ENCODE measurements at regions not wholly inside any gene's neighbourhood (a gene's known extent, or its start where the extent isn't known, plus 50 kb on each side); places are given as distances from the start of the nearest gene placed in this dataset.

- DNase-seq (ENCODE audit: low read depth, low spot score), result no peak
Observed at GRCh38 chr6:128672023-128672422, 151.6 kb upstream of the PTPRK start.

- DNase-seq (ENCODE audit: low read depth, low spot score), result no peak
Observed at GRCh38 chr6:128667339-128667858, 147.0 kb upstream of the PTPRK start.

- DNase-seq (ENCODE audit: low read depth, low spot score), result no peak
Observed at GRCh38 chr6:128666405-128666804, 146.0 kb upstream of the PTPRK start.

- DNase-seq (ENCODE audit: low read depth, low spot score), result no peak
Observed at GRCh38 chr6:128663238-128663637, 142.8 kb upstream of the PTPRK start.

GRCh38 chr6:128659878-128660622 is 139.7 kb upstream of the PTPRK start:
- no peak for DNase-seq (ENCODE audit: low read depth, low spot score)

GRCh38 chr6:128659276-128659675 is 138.9 kb upstream of the PTPRK start:
- DNase-seq (ENCODE audit: low read depth, low spot score), result no peak

- peak; percentile 1 for DNase-seq (ENCODE audit: low read depth, low spot score)
Observed at GRCh38 chr6:128657181-128657580, 136.8 kb upstream of the PTPRK start.

- DNase-seq (ENCODE audit: low read depth, low spot score), result peak; percentile 87
Observed at GRCh38 chr6:128655978-128656498, 135.6 kb upstream of the PTPRK start.

GRCh38 chr6:128648022-128648598 is 127.7 kb upstream of the PTPRK start:
- no peak for DNase-seq (ENCODE audit: low read depth, low spot score)

GRCh38 chr6:128642132-128642531 is 121.7 kb upstream of the PTPRK start:
- no peak for DNase-seq (ENCODE audit: low read depth, low spot score)

- no peak for DNase-seq (ENCODE audit: low read depth, low spot score)
Observed at GRCh38 chr6:128641703-128642102, 121.3 kb upstream of the PTPRK start.

- no peak for DNase-seq (ENCODE audit: low read depth, low spot score)
Observed at GRCh38 chr6:128638817-128639216, 118.4 kb upstream of the PTPRK start.

- DNase-seq (ENCODE audit: low read depth, low spot score), result no peak
Observed at GRCh38 chr6:128635219-128635618, 114.8 kb upstream of the PTPRK start.

- DNase-seq (ENCODE audit: low read depth, low spot score), result no peak
Observed at GRCh38 chr6:128632131-128632530, 111.7 kb upstream of the PTPRK start.

GRCh38 chr6:128631031-128631430 is 110.6 kb upstream of the PTPRK start:
- no peak for DNase-seq (ENCODE audit: low read depth, low spot score)

GRCh38 chr6:128630213-128630612 is 109.8 kb upstream of the PTPRK start:
- DNase-seq (ENCODE audit: low read depth, low spot score), result no peak

- no peak for DNase-seq (ENCODE audit: low read depth, low spot score)
Observed at GRCh38 chr6:128617285-128617684, 96.9 kb upstream of the PTPRK start.

- DNase-seq (ENCODE audit: low read depth, low spot score), result no peak
Observed at GRCh38 chr6:128616342-128616741, 95.9 kb upstream of the PTPRK start.

GRCh38 chr6:128606611-128607010 is 86.2 kb upstream of the PTPRK start:
- no peak for DNase-seq (ENCODE audit: low read depth, low spot score)

- DNase-seq (ENCODE audit: low read depth, low spot score), result no peak
Observed at GRCh38 chr6:128605961-128606360, 85.6 kb upstream of the PTPRK start.

- peak; percentile 39 for DNase-seq (ENCODE audit: low read depth, low spot score)
Observed at GRCh38 chr6:128601060-128601459, 80.7 kb upstream of the PTPRK start.

GRCh38 chr6:128600397-128600951 is 80.1 kb upstream of the PTPRK start:
- peak; percentile 88 for DNase-seq (ENCODE audit: low read depth, low spot score)

- no peak for DNase-seq (ENCODE audit: low read depth, low spot score)
Observed at GRCh38 chr6:128599036-128599435, 78.6 kb upstream of the PTPRK start.
